OCI-LY1 (cell line): ENCODE measurements at regions not wholly inside any gene's neighbourhood (a gene's known extent, or its start where the extent isn't known, plus 50 kb on each side); places are given as distances from the start of the nearest gene placed in this dataset.

Source experiments
- H2AFZ ChIP-seq: fragments of 200-600 bp; sonication (generic), shearing (Covaris generic); 2 replicates; pipeline ENCODE4 v1.6.0; 2014; ENCODE audit warnings: antibody characterized with exemption, mild to moderate bottlenecking, low read length
- H3F3A ChIP-seq: fragments of 200-600 bp; sonication (generic), shearing (Covaris generic); 2 replicates; pipeline ENCODE4 v1.6.0; 2014; ENCODE audit warnings: mild to moderate bottlenecking, antibody characterized with exemption, low read length, moderate library complexity; ENCODE audit not compliant: insufficient read depth
- H3K27ac ChIP-seq: fragments of 200-600 bp; sonication (generic); 2 replicates; pipeline ENCODE4 v1.5.1; 2014; ENCODE audit warnings: low read length, mixed run types, mild to moderate bottlenecking, low read depth; ENCODE audit not compliant: poor library complexity, severe bottlenecking
- H3K27me3 ChIP-seq: fragments of 200-600 bp; sonication (generic); 2 replicates; pipeline ENCODE4 v1.6.0; 2014; ENCODE audit warnings: antibody characterized with exemption, mild to moderate bottlenecking, low read length, moderate library complexity; ENCODE audit not compliant: insufficient read depth
- H3K36me3 ChIP-seq: fragments of 200-600 bp; sonication (generic); 2 replicates; pipeline ENCODE4 v1.6.1; 2014; ENCODE audit warnings: mild to moderate bottlenecking, antibody characterized with exemption, low read length, moderate library complexity, mixed read lengths; ENCODE audit not compliant: insufficient read depth
- H3K4me1 ChIP-seq: fragments of 200-600 bp; sonication (generic); 2 replicates; pipeline ENCODE4 v1.5.1; 2014; ENCODE audit warnings: mild to moderate bottlenecking, low read length, moderate library complexity; ENCODE audit not compliant: insufficient read depth, severe bottlenecking
- H3K4me2 ChIP-seq: fragments of 200-600 bp; sonication (generic), shearing (Covaris generic); 2 replicates; pipeline ENCODE4 v1.6.1; 2014; ENCODE audit warnings: low read length
- H3K4me3 ChIP-seq: fragments of 200-600 bp; sonication (generic); 2 replicates; pipeline ENCODE4 v1.5.1; 2014; ENCODE audit warnings: low read length, low read depth, mild to moderate bottlenecking, mixed read lengths; ENCODE audit not compliant: poor library complexity, severe bottlenecking
- H3K79me2 ChIP-seq: fragments of 200-600 bp; shearing (Covaris generic); 2 replicates; pipeline ENCODE4 v1.6.1; 2016; ENCODE audit warnings: mixed run types, low read length, mixed read lengths; ENCODE audit not compliant: insufficient read depth
- H3K9ac ChIP-seq: fragments of 200-600 bp; sonication (generic), shearing (Covaris generic); 2 replicates; pipeline ENCODE4 v1.6.1; 2014; ENCODE audit warnings: mild to moderate bottlenecking, low read length, mixed read lengths
- H3K9me2 ChIP-seq: fragments of 200-600 bp; sonication (generic), shearing (Covaris generic); 2 replicates; pipeline ENCODE4 v1.6.1; 2014; ENCODE audit warnings: low read depth, mild to moderate bottlenecking, low read length, mixed read lengths
- H3K9me3 ChIP-seq: fragments of 200-600 bp; shearing (Covaris generic); 2 replicates; pipeline ENCODE4 v1.6.1; 2014; ENCODE audit warnings: low read length, mixed read lengths
- H4K20me1 ChIP-seq: fragments of 200-600 bp; sonication (generic), shearing (Covaris generic); 2 replicates; pipeline ENCODE4 v1.6.0; 2016; ENCODE audit warnings: mild to moderate bottlenecking, low read length; ENCODE audit not compliant: insufficient read depth
- EZH2 ChIP-seq: fragments of 200-600 bp; sonication (generic), shearing (Covaris generic); IDR thresholded peaks from 2 replicates; pipeline ENCODE4 v1.8.0; 2017; ENCODE audit warnings: borderline replicate concordance, mixed run types, mild to moderate bottlenecking, antibody characterized with exemption, low read length, moderate library complexity, mixed read lengths
- TF ChIP-seq, protein P1 (sequence below): fragments of 200-600 bp; sonication (generic), shearing (Covaris generic); IDR thresholded peaks from 2 replicates; pipeline ENCODE4 v1.5.1; 2017; ENCODE audit warnings: mild to moderate bottlenecking, antibody characterized with exemption, low read length, moderate library complexity, mixed read lengths

DNA sequence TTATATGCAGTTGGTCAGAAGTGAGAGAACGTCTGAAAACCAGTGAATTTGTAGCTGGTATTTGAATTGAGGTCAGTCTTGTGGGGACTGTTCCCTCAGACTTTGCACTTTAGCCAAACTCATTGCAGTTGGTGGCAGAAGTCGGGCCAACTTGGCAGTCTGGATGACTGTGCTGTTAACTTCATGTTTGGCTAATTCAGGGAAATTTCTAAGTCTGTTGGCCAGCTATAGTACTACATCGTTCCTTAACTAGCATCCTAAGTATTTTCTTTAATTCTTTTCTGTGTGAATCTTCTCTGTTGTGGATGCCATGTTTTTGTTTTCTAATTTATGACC, 806.8 kb upstream of the GCFC2 start:
- Histone ChIP-seq H2AFZ (no peak overlapping the region), H3K27ac (no peak overlapping the region)
- TF ChIP-seq, protein P1, sequence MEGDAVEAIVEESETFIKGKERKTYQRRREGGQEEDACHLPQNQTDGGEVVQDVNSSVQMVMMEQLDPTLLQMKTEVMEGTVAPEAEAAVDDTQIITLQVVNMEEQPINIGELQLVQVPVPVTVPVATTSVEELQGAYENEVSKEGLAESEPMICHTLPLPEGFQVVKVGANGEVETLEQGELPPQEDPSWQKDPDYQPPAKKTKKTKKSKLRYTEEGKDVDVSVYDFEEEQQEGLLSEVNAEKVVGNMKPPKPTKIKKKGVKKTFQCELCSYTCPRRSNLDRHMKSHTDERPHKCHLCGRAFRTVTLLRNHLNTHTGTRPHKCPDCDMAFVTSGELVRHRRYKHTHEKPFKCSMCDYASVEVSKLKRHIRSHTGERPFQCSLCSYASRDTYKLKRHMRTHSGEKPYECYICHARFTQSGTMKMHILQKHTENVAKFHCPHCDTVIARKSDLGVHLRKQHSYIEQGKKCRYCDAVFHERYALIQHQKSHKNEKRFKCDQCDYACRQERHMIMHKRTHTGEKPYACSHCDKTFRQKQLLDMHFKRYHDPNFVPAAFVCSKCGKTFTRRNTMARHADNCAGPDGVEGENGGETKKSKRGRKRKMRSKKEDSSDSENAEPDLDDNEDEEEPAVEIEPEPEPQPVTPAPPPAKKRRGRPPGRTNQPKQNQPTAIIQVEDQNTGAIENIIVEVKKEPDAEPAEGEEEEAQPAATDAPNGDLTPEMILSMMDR, result no peak
- no peak for TF ChIP-seq EZH2

DNA sequence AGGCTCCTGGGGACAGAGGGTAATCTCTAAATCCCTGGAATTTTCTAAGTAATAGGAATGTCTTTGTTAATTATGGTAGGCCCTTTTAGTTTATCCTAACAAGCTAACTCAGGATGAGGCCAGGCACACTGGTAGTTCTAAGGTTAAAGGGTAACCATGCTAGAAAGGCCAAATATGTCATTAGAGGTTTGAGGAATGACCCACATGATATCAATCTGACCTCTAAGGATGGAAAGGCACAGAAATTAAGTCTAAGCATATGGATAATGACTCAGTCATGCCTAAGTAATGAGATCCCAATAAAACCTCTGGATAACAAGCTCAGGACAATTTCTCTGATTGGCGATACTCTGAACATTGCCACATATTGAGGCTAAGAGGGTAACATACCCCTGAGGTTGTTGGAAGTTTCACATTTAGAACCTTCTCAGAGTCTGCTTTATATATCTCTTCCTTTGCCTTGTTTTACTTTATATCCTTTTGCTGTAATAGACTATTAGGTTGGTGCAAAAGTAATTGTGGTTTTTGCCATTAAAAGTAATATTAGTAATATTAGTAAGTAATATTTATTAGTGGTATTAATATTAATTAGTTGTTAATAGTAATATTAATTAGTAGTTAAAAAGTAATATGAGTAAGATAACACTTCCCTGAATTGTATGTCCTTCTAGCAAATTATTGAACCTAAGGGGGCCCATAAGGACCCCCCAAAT, 806.3 kb upstream of the GCFC2 start:
- H3K79me2 ChIP-seq, result no peaks in the 10 kb centered on the region
- H3K27ac ChIP-seq, result no peak overlapping the region
- H3K4me2 ChIP-seq, result no peak overlapping the region
- no peaks in the 10 kb centered on the region for H3F3A ChIP-seq
- no peak overlapping the region for H3K4me3 ChIP-seq
- no peak overlapping the region for H2AFZ ChIP-seq
- H3K9ac ChIP-seq, result no peak overlapping the region
- no peak for TF ChIP-seq EZH2
- no peaks in the 10 kb centered on the region; the same call in 1 of the 2 replicates for H3K36me3 ChIP-seq
- no peaks in the 10 kb centered on the region for H3K4me1 ChIP-seq
- H4K20me1 ChIP-seq, result no peaks in the 10 kb centered on the region
- H3K9me3 ChIP-seq, result no peaks in the 10 kb centered on the region
- no peaks in the 10 kb centered on the region for H3K27me3 ChIP-seq
- H3K9me2 ChIP-seq, result no peaks in the 10 kb centered on the region

More for the DNA sequence above, 806.8 kb upstream of the GCFC2 start:
- Histone ChIP-seq H3K79me2 (no peaks in the 10 kb centered on the region), H3K9me3 (no peaks in the 10 kb centered on the region), H3K9me2 (no peaks in the 10 kb centered on the region), H3K4me1 (no peaks in the 10 kb centered on the region), H3K4me3 (no peak overlapping the region), H3K9ac (no peak overlapping the region), H3K36me3 (no peaks in the 10 kb centered on the region; the same call in 1 of the 2 replicates), H3K27me3 (no peaks in the 10 kb centered on the region), H3K4me2 (no peak overlapping the region), H4K20me1 (no peaks in the 10 kb centered on the region), H3F3A (no peaks in the 10 kb centered on the region)

DNA sequence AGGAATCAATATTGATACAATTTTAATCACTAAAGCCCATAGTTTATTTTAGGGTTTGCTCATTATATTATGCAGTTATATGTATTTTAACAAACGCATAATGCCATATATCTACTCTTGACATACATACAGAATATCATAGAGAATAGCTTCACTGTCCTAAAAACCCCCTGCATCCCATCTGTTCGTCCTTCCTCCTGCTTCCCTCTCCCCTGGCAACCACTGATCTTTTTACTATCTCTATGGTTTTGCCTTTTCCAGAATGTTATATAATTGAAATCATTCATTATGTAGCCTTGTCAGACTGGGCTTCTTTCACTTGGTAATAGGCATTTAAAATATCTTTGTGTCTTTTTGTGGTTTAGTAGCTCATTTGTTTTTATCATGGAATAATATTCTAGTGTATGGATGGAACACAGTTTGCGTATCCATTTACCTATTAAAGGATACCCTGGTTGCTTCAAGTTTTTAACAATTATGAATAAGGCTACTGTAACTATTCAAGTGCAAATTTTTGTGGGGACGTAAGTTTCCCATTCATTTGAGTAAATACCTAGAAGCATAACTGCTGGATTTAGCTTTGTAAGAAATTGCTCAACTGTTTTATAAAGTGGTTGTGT, 801.6 kb upstream of the GCFC2 start:
- no peak overlapping the region for H3K9ac ChIP-seq
- no peaks in the 10 kb centered on the region for H3K36me3 ChIP-seq
- TF ChIP-seq EZH2, result no peak
- TF ChIP-seq, protein P1, result no peak
- H4K20me1 ChIP-seq, result no peaks in the 10 kb centered on the region
- H3K4me2 ChIP-seq, result no peak overlapping the region
- H3F3A ChIP-seq, result no peaks in the 10 kb centered on the region
- H2AFZ ChIP-seq, result no peak overlapping the region
- H3K27ac ChIP-seq, result no peak overlapping the region
- H3K9me3 ChIP-seq, result no peaks in the 10 kb centered on the region
- H3K79me2 ChIP-seq, result no peaks in the 10 kb centered on the region
- H3K4me3 ChIP-seq, result no peak overlapping the region
- no peaks in the 10 kb centered on the region for H3K9me2 ChIP-seq
- no peaks in the 10 kb centered on the region for H3K4me1 ChIP-seq
- H3K27me3 ChIP-seq, result no peaks in the 10 kb centered on the region

DNA sequence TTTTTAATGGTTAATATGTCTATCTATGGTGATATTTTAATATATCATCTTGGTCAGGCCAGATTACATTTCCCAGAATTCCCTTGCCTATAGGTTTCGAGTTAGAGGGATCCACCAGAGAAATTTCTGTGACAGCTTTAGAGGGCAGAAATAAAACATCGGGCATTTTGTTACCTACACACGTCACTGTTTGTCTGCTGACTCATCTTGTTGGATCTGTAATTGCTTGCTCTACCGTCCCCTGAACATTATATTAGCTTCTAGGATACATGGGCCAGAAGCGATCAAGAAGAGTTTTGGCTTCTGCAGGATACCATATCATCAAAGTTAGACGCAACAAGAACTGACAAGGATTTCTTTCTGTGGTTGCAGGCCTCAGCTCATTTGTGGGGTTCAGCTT, 795.8 kb upstream of the GCFC2 start:
- Histone ChIP-seq H3K9ac (no peak overlapping the region), H3K79me2 (no peaks in the 10 kb centered on the region), H4K20me1 (no peaks in the 10 kb centered on the region), H3K4me2 (no peak overlapping the region), H3K4me3 (no peak overlapping the region), H3K27ac (no peak overlapping the region), H3K36me3 (no peaks in the 10 kb centered on the region), H3K9me3 (no peaks in the 10 kb centered on the region), H3K4me1 (no peaks in the 10 kb centered on the region), H3F3A (no peaks in the 10 kb centered on the region), H3K27me3 (no peaks in the 10 kb centered on the region), H2AFZ (no peak overlapping the region), H3K9me2 (no peaks in the 10 kb centered on the region)
- TF ChIP-seq EZH2, result no peak
- TF ChIP-seq, protein P1, result no peak
